ENCODE measurements at regions not wholly inside any gene's neighbourhood (a gene's known extent, or its start where the extent isn't known, plus 50 kb on each side); places are given as distances from the start of the nearest gene placed in this dataset.

GRCh38 chr5:115054387-115054951 lies 115.2 kb downstream of the TRIM36 start:
- no peak overlapping the region for H3K27ac Mint-ChIP-seq
- H3K27me3 Mint-ChIP-seq (ENCODE audit: low read depth): peaks cover 1% of the 10 kb centered on the region
- no peaks in the 10 kb centered on the region for H3K36me3 Mint-ChIP-seq (ENCODE audit: low read depth)
- no peak for TF ChIP-seq CTCF (IDR thresholded peaks at IDR 0.05; ENCODE audit: unreplicated experiment in 3 of 3)
- H3K9me3 Mint-ChIP-seq: no peaks in the 10 kb centered on the region
- no peak overlapping the region for H3K4me3 Mint-ChIP-seq
- no peaks in the 10 kb centered on the region for H3K4me1 Mint-ChIP-seq

- H3K27me3 Mint-ChIP-seq (ENCODE audit: low read depth): peaks cover 6% of the 10 kb centered on the region
- H3K4me1 Mint-ChIP-seq: no peaks in the 10 kb centered on the region
- no peak for TF ChIP-seq CTCF (IDR thresholded peaks at IDR 0.05; ENCODE audit: unreplicated experiment in 3 of 3)
- no peaks in the 10 kb centered on the region for H3K9me3 Mint-ChIP-seq
- H3K36me3 Mint-ChIP-seq (ENCODE audit: low read depth): no peaks in the 10 kb centered on the region
- no peak overlapping the region for H3K4me3 Mint-ChIP-seq
- H3K27ac Mint-ChIP-seq: no peak overlapping the region
Measured at GRCh38 chr5:115052948-115053347, 116.8 kb downstream of the TRIM36 start.

- no peaks in the 10 kb centered on the region for H3K9me3 Mint-ChIP-seq
- H3K27me3 Mint-ChIP-seq (ENCODE audit: low read depth): peaks cover 6% of the 10 kb centered on the region
- no peak for TF ChIP-seq CTCF (IDR thresholded peaks at IDR 0.05; ENCODE audit: unreplicated experiment in 3 of 3)
- H3K27ac Mint-ChIP-seq: no peak overlapping the region
- H3K4me1 Mint-ChIP-seq: no peaks in the 10 kb centered on the region
- H3K36me3 Mint-ChIP-seq (ENCODE audit: low read depth): no peaks in the 10 kb centered on the region
- no peak overlapping the region for H3K4me3 Mint-ChIP-seq
Measured at GRCh38 chr5:115050866-115051265, 118.8 kb downstream of the TRIM36 start.

- H3K9me3 Mint-ChIP-seq: peaks cover 24% of the 10 kb centered on the region
- H3K36me3 Mint-ChIP-seq (ENCODE audit: low read depth): no peaks in the 10 kb centered on the region
- H3K4me1 Mint-ChIP-seq: no peaks in the 10 kb centered on the region
- no peak overlapping the region for H3K4me3 Mint-ChIP-seq
- H3K27me3 Mint-ChIP-seq (ENCODE audit: low read depth): peaks cover 7% of the 10 kb centered on the region
- no peak overlapping the region for H3K27ac Mint-ChIP-seq
- no peak for TF ChIP-seq CTCF (IDR thresholded peaks at IDR 0.05; ENCODE audit: unreplicated experiment in 3 of 3)
Measured at GRCh38 chr5:115033861-115034260, 135.8 kb downstream of the TRIM36 start.

GRCh38 chr5:115028557-115028956 lies 141.2 kb downstream of the TRIM36 start:
- Mint-ChIP-seq H3K27me3 (ENCODE audit: low read depth) (peaks cover 11% of the 10 kb centered on the region), H3K4me1 (no peaks in the 10 kb centered on the region), H3K36me3 (ENCODE audit: low read depth) (no peaks in the 10 kb centered on the region), H3K9me3 (peaks cover 4% of the 10 kb centered on the region), H3K27ac (no peak overlapping the region), H3K4me3 (no peak overlapping the region)
- no peak for TF ChIP-seq CTCF (IDR thresholded peaks at IDR 0.05; ENCODE audit: unreplicated experiment in 3 of 3)

- TF ChIP-seq CTCF (IDR thresholded peaks at IDR 0.05; ENCODE audit: unreplicated experiment in 3 of 3): no peak
- Mint-ChIP-seq H3K27me3 (ENCODE audit: low read depth) (peaks cover 4% of the 10 kb centered on the region), H3K27ac (no peak overlapping the region), H3K4me1 (no peaks in the 10 kb centered on the region), H3K4me3 (no peak overlapping the region), H3K36me3 (ENCODE audit: low read depth) (no peaks in the 10 kb centered on the region), H3K9me3 (no peaks in the 10 kb centered on the region)
Measured at GRCh38 chr5:115024922-115025321, 144.8 kb downstream of the TRIM36 start.
